Spinal cord (tissue), 9 donors: ENCODE measurements at regions not wholly inside any gene's neighbourhood (a gene's known extent, or its start where the extent isn't known, plus 50 kb on each side); places are given as distances from the start of the nearest gene placed in this dataset.
"Not testable (repeated sequence)": the region's sequence is repeated elsewhere in the genome, so short reads cannot be mapped to it uniquely, and the experiment has no call there.

Experiments
- DNase-seq, 6 donors: peaks; one replicate each; pipeline versions ENCODE4 v3.0.0 to v3.0.0-alpha.2; 2013 to 2015; ENCODE audit warnings: low spot score in 6 of 6, low read depth in 4 of 6
- H3K27ac ChIP-seq: one replicate; pipeline ENCODE4 v1.5.1; 2013; ENCODE audit warnings: low read depth, low read length, control low read depth
- H3K27me3 ChIP-seq: one replicate; pipeline ENCODE4 v1.6.1; 2013; ENCODE audit warnings: low read length; ENCODE audit not compliant: control insufficient read depth, insufficient read depth
- H3K36me3 ChIP-seq: one replicate; pipeline ENCODE4 v1.6.1; 2013; ENCODE audit warnings: low read length; ENCODE audit not compliant: control insufficient read depth, insufficient read depth
- H3K4me1 ChIP-seq: one replicate; pipeline ENCODE4 v1.6.1; 2013; ENCODE audit warnings: low read length; ENCODE audit not compliant: control insufficient read depth, insufficient read depth
- H3K4me3 ChIP-seq: one replicate; pipeline ENCODE4 v1.5.1; 2013; ENCODE audit warnings: low read depth, low read length, control low read depth
- H3K9me3 ChIP-seq: one replicate; pipeline ENCODE4 v1.6.1; 2013; ENCODE audit warnings: low read length; ENCODE audit not compliant: control insufficient read depth, insufficient read depth
- WGBS: methylation state at CpG from one replicate; pipeline ENCODE4 v1.1.5; 2013; ENCODE audit warnings: missing lambda C conversion rate; ENCODE audit not compliant: insufficient coverage; 5-methylcytosine and 5-hydroxymethylcytosine counted together
- donor health status: healthy.

DNA sequence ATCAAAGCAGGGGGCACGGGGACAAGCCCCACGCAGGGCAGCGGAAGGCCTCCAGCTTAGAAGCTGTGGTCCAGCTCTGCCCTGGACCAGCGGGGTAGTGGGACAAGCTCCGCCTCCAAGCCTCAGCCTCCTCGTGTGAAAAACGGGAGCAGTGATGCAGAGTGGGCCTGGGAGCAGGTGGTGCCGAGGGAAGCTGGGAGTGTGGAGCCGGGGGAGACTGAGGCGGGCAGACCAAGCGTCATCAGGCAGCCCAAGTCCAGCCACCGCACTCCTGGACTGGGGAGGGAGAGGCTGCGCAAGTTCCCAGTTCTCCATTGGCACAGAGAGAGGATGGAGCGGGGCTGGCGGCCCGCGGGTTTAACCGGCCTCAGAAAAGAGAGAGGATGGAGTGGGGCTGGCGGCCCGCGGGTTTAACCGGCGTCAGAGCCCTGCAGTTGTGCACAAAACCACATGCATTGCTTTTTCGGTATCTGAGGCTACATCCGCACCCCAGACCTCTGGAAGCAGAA, 68.1 kb upstream of the PHF21B start:
- Histone ChIP-seq H3K4me3 (no peak overlapping the region), H3K9me3 (no peaks in the 10 kb centered on the region), H3K27ac (no peak overlapping the region), H3K4me1 (peaks cover 29% of the 10 kb centered on the region), H3K27me3 (peaks cover 14% of the 10 kb centered on the region), H3K36me3 (no peaks in the 10 kb centered on the region)
- no peak for DNase-seq
- WGBS = 33% methylated on average over 25 of the region's 25 CpGs

DNA sequence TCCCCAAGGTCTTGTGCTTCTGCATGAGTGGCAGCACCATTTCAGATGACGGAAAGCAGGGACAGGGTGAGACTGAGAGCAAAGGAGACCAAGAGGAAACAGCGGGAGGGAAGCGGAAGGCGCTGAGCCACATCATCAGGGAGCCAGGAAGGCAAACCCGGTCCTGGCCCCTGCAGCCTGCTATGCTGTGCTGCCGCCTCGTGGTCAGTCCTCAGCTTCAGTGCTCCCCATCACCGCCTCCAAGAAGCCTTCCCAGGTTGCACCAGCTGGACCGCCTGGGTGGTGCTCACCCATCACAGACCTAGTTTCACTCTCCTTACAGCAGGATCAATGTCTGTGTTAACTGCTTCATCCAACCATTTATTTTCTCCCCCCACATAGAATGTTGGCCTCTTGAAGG, 73.0 kb upstream of the PHF21B start:
- peaks cover 6% of the 10 kb centered on the region for H3K27me3 ChIP-seq
- 42% methylated on average over 9 of the region's 9 CpGs for WGBS
- H3K4me1 ChIP-seq = peaks cover 5% of the 10 kb centered on the region
- no peaks in the 10 kb centered on the region for H3K36me3 ChIP-seq
- H3K9me3 ChIP-seq = no peaks in the 10 kb centered on the region
- no peak overlapping the region for H3K4me3 ChIP-seq
- DNase-seq = no peak
- no peak overlapping the region for H3K27ac ChIP-seq

DNA sequence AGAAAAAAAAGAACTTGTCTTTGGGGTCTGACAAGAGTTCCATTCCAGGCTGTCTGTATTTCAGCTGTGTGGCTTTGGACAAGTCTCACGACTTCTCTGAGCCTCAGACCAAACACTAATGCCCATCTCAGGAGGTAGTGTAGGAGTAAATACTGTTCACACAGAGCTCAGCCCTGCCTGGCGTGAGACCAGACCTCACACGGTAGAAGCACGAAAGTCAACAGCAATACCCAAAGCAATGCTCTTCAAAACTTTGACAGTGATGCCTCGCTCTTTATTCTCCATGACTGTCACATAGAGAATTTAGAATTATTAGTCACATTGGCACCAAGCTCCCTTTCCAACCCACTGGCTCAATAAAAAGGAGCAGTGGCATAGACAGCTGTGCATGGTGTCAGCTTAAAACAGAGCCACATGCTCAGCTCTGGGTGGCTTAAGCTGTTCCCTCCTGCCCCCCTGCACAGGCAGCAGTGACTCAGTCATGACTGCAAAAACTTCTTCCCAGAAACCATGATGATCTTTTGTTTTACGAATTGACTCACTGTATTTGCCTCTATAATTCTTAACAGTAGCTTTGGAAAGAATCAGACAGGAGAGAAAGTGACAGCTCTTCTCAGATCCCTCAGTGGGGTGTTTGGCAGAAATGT, 74.0 kb upstream of the PHF21B start:
- no peak overlapping the region for H3K27ac ChIP-seq
- H3K4me1 ChIP-seq = no peaks in the 10 kb centered on the region
- 50% methylated on average over 1 of the region's 6 CpGs for WGBS
- no peaks in the 10 kb centered on the region for H3K36me3 ChIP-seq
- H3K4me3 ChIP-seq = no peak overlapping the region
- H3K27me3 ChIP-seq = peaks cover 2% of the 10 kb centered on the region
- DNase-seq = peak in 1 of 6 donors; percentile 9
- H3K9me3 ChIP-seq = no peaks in the 10 kb centered on the region

DNA sequence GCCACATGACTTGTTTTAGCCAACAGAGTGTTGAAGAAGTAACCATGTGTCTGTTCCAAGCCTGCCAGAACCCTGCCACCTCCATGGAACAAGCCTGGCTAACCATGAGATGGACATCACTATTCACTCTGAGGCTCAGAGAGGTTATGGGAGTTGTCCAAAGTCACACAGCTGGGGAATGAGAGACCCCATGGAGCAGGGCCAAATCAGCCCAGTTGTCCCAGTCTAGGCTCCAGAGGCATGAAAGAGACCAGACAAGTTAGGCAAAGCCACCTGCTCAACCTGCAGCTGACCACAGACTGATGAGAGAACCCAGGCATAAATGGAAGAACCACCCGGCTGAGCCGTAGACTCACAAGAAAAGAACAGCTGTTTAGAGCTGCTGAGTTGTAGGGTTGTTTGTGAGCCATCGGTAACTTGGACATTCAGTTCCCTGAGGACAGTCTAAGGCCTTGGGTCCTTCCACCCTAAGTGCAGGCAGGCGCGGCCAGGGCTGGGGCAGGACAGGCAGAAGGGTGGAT, 74.7 kb upstream of the PHF21B start:
- Histone ChIP-seq H3K9me3 (no peaks in the 10 kb centered on the region), H3K27me3 (peaks cover 2% of the 10 kb centered on the region), H3K27ac (no peak overlapping the region), H3K36me3 (no peaks in the 10 kb centered on the region), H3K4me1 (no peaks in the 10 kb centered on the region), H3K4me3 (no peak overlapping the region)
- WGBS = 96% methylated on average over 5 of the region's 5 CpGs
- no peak for DNase-seq

DNA sequence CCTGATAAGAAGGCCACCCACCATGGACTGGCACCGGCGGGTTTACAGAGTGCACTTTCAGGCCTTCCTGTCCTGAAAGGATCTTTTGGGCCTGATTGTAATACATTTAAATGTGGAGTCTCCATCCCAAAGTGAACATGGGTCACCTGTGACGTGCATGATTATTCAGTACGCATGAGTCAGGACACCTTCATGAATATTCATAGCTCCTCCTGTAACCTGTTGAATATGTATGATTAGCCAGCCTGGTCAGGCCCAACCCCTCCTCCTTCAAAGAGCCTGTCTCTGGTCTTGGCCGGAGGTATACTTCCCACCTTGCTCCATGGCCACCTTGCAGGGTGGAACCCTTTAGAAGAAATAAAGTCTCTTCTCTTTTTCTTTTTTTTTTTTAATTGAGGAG, 75.9 kb upstream of the NUP50 start:
- Histone ChIP-seq H3K4me1 (no peaks in the 10 kb centered on the region), H3K9me3 (no peaks in the 10 kb centered on the region), H3K4me3 (no peak overlapping the region), H3K27me3 (peaks cover 2% of the 10 kb centered on the region), H3K27ac (no peak overlapping the region), H3K36me3 (no peaks in the 10 kb centered on the region)
- no peak for DNase-seq
- no CpG with 5 or more reads among the region's 5 CpGs for WGBS

DNA sequence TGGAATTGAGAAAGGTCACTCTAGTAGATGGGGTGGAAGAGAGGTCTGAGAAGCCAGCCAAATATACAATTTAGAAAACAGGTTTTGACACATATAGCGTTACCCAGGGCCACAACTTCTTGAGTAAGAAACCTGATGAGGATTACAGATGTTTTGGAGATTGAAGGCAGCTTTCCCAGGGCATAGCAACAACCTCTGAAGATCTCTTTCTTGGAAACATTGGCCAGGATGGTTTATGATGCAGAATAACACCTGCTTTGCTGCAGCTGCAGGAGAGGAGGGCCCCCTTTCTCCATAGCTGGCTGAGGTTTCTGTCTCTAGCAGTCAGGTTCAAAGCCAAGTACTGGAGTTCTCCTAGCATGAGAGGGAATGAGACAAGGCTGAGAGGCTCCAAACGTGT, 75.1 kb upstream of the NUP50 start:
- Histone ChIP-seq H3K27me3 (peaks cover 2% of the 10 kb centered on the region), H3K4me1 (no peaks in the 10 kb centered on the region), H3K4me3 (no peak overlapping the region), H3K27ac (no peak overlapping the region), H3K9me3 (no peaks in the 10 kb centered on the region), H3K36me3 (no peaks in the 10 kb centered on the region)
- no peak for DNase-seq
- 62% methylated on average over 1 of the region's 2 CpGs for WGBS

DNA sequence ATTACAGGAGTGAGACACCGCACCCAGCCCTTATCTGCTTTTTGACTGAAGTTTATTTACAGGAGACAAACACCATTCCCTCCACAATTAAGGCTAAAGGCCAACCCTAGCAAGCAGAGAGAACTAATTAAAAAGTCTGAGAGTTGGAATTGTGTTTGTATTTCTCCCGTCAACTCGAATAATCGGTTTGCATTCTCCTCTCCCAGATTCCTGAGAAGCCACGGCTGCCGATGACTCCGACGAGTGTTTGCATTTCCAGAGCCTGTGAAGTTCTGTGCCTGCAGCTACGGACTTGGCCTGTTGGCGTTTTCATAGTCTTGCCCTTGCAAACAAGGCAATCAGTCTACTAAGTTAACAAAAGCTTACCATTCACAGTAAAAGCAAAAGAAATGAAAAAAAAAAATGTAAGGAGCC, 73.2 kb upstream of the NUP50 start:
- Histone ChIP-seq H3K4me3 (no peak overlapping the region), H3K4me1 (no peaks in the 10 kb centered on the region), H3K36me3 (no peaks in the 10 kb centered on the region), H3K27me3 (peaks cover 2% of the 10 kb centered on the region), H3K27ac (no peak overlapping the region), H3K9me3 (no peaks in the 10 kb centered on the region)
- WGBS = 14% methylated on average over 6 of the region's 10 CpGs
- DNase-seq = peak in 2 of 6 donors; percentile 24 to 35

DNA sequence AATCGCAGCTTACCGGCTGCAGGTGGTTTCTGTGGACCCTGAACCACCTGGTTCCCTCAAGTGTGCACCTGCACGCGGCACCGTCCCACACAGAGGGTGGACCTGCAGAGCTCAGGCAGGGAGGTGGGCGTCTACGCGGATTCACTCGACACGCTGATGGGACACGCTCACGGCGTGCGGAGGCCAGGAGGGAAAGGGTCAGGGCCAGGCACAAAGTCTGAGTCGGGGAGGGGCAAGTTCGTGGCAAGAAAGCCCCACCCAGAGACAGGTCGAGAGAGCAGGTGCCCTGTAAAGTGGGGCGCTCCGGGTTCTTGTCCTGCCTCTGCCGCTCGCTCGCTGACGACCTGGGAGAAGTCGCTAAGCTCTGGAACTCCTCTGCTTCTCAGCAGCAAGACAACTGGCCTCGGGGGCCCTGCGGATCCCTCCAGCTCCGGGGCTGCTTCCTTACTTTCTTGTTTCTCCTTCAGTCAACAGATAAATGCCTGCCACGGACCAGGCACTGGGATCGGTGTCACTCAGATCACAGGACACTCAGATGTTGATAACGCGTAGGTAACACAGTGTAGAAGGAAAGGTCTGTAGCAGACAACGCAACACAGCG, 72.4 kb upstream of the NUP50 start:
- no peaks in the 10 kb centered on the region for H3K4me1 ChIP-seq
- H3K9me3 ChIP-seq = no peaks in the 10 kb centered on the region
- no peak overlapping the region for H3K27ac ChIP-seq
- peaks cover 4% of the 10 kb centered on the region for H3K27me3 ChIP-seq
- no peaks in the 10 kb centered on the region for H3K36me3 ChIP-seq
- H3K4me3 ChIP-seq = no peak overlapping the region
- no peak for DNase-seq
- 85% methylated on average over 33 of the region's 33 CpGs for WGBS

DNA sequence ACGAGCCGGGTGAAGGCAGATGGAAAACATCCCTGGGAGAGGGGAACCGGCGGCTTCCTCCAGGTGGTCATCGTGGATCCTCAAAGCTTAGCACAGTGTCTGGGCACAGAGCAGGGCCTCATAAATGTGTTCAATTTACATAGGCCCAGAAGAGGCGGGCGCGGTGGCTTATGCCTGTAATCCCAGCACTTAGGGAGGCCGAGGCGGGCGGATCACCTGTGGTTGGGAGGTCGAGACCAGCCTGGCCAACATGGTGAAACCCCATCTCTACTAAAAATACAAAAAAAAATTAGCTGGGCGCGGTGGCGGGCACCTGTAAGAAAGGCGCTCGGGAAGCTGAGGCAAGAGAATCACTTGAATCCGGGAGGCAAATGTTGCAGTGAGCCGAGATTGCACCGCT, 71.8 kb upstream of the NUP50 start:
- not testable (repeated sequence) for H3K4me3 ChIP-seq, H3K9me3 ChIP-seq, H3K27ac ChIP-seq, H3K27me3 ChIP-seq, DNase-seq, H3K4me1 ChIP-seq, H3K36me3 ChIP-seq
- WGBS = 93% methylated on average over 11 of the region's 20 CpGs

DNA sequence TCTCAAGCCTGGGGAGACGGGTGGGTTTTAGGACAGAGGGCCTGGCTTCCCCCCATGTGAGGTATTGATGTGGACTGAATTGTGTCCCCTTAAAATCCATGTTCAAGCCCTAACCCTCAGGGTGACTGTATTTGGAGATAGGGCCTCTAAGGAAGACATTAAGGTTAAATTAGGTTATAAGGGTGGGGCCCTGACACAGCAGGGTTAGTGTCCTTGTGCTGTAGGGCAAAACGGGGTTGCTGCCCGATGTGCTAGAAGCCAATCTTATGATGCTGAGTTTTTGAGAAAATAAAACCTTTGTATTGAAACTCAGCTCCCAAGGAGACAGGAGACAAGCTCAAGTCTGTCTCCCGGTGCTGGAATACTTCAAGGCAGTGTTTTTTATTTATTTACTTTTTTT, 71.1 kb upstream of the NUP50 start:
- Histone ChIP-seq H3K27me3 (peaks cover 7% of the 10 kb centered on the region), H3K4me3 (no peak overlapping the region), H3K4me1 (no peaks in the 10 kb centered on the region), H3K9me3 (no peaks in the 10 kb centered on the region), H3K36me3 (no peaks in the 10 kb centered on the region), H3K27ac (no peak overlapping the region)
- 92% methylated on average over 3 of the region's 4 CpGs for WGBS
- DNase-seq = no peak
